ENCODE measurements at regions not wholly inside any gene's neighbourhood (a gene's known extent, or its start where the extent isn't known, plus 50 kb on each side); places are given as distances from the start of the nearest gene placed in this dataset.

- H3K27me3 ChIP-seq (replicated peaks; ENCODE audit: control insufficient read depth, insufficient read depth, low read length), result no peaks in the 10 kb centered on the region; the same call in 1 of the 2 replicates
- H3K4me3 ChIP-seq (replicated peaks; ENCODE audit: low read depth, low read length), result no peak overlapping the region
- DNase-seq (ENCODE audit: extremely low read depth, insufficient read length), result no peak
- no peak for TF ChIP-seq CTCF (IDR thresholded peaks at IDR 0.05; ENCODE audit: insufficient read depth, low read length, poor library complexity, severe bottlenecking)
- H3K36me3 ChIP-seq (ENCODE audit: control insufficient read depth, insufficient read depth, low read length), result no peaks in the 10 kb centered on the region
These were observed 120.7 kb upstream of the SLIT3 start for GRCh38 chr5:169421677-169422076.

- DNase-seq (ENCODE audit: extremely low read depth, insufficient read length), result no peak
- H3K36me3 ChIP-seq (ENCODE audit: control insufficient read depth, insufficient read depth, low read length), result no peaks in the 10 kb centered on the region
- TF ChIP-seq CTCF (IDR thresholded peaks at IDR 0.05; ENCODE audit: insufficient read depth, low read length, poor library complexity, severe bottlenecking), result no peak
- H3K27me3 ChIP-seq (replicated peaks; ENCODE audit: control insufficient read depth, insufficient read depth, low read length), result no peaks in the 10 kb centered on the region; the same call in none of the 2 replicates
- no peak overlapping the region for H3K4me3 ChIP-seq (replicated peaks; ENCODE audit: low read depth, low read length)
These were observed 116.7 kb upstream of the SLIT3 start for GRCh38 chr5:169417676-169418075.

GRCh38 chr5:169416583-169417196, 115.8 kb upstream of the SLIT3 start:
- Histone ChIP-seq H3K27me3 (replicated peaks; ENCODE audit: control insufficient read depth, insufficient read depth, low read length) (no peaks in the 10 kb centered on the region; the same call in none of the 2 replicates), H3K4me3 (replicated peaks; ENCODE audit: low read depth, low read length) (no peak overlapping the region), H3K36me3 (ENCODE audit: control insufficient read depth, insufficient read depth, low read length) (no peaks in the 10 kb centered on the region)
- no peak for TF ChIP-seq CTCF (IDR thresholded peaks at IDR 0.05; ENCODE audit: insufficient read depth, low read length, poor library complexity, severe bottlenecking)
- peak; percentile 68 for DNase-seq (ENCODE audit: extremely low read depth, insufficient read length)

GRCh38 chr5:169415948-169416347, 115.0 kb upstream of the SLIT3 start:
- TF ChIP-seq CTCF (IDR thresholded peaks at IDR 0.05; ENCODE audit: insufficient read depth, low read length, poor library complexity, severe bottlenecking), result no peak
- Histone ChIP-seq H3K4me3 (replicated peaks; ENCODE audit: low read depth, low read length) (no peak overlapping the region), H3K27me3 (replicated peaks; ENCODE audit: control insufficient read depth, insufficient read depth, low read length) (no peaks in the 10 kb centered on the region; the same call in none of the 2 replicates), H3K36me3 (ENCODE audit: control insufficient read depth, insufficient read depth, low read length) (no peaks in the 10 kb centered on the region)
- DNase-seq (ENCODE audit: extremely low read depth, insufficient read length), result no peak

- Histone ChIP-seq H3K27me3 (replicated peaks; ENCODE audit: control insufficient read depth, insufficient read depth, low read length) (no peaks in the 10 kb centered on the region; the same call in none of the 2 replicates), H3K4me3 (replicated peaks; ENCODE audit: low read depth, low read length) (no peak overlapping the region), H3K36me3 (ENCODE audit: control insufficient read depth, insufficient read depth, low read length) (no peaks in the 10 kb centered on the region)
- TF ChIP-seq CTCF (IDR thresholded peaks at IDR 0.05; ENCODE audit: insufficient read depth, low read length, poor library complexity, severe bottlenecking), result no peak
- no peak for DNase-seq (ENCODE audit: extremely low read depth, insufficient read length)
These were observed 114.4 kb upstream of the SLIT3 start for GRCh38 chr5:169415371-169415770.

GRCh38 chr5:169413416-169413815, 112.5 kb upstream of the SLIT3 start:
- H3K36me3 ChIP-seq (ENCODE audit: control insufficient read depth, insufficient read depth, low read length), result no peaks in the 10 kb centered on the region
- DNase-seq (ENCODE audit: extremely low read depth, insufficient read length), result no peak
- no peak overlapping the region for H3K4me3 ChIP-seq (replicated peaks; ENCODE audit: low read depth, low read length)
- H3K27me3 ChIP-seq (replicated peaks; ENCODE audit: control insufficient read depth, insufficient read depth, low read length), result no peaks in the 10 kb centered on the region; the same call in 1 of the 2 replicates
- TF ChIP-seq CTCF (IDR thresholded peaks at IDR 0.05; ENCODE audit: insufficient read depth, low read length, poor library complexity, severe bottlenecking), result no peak

Measured in GM06990 (cell line).